KOPT-K1 (cell line): ENCODE measurements at regions not wholly inside any gene's neighbourhood (a gene's known extent, or its start where the extent isn't known, plus 50 kb on each side); places are given as distances from the start of the nearest gene placed in this dataset.

Experiments used
- H3K27ac ChIP-seq: fragments of 200-600 bp; sonication (generic); 2 replicates; pipeline ENCODE4 v1.5.1; 2016; ENCODE audit warnings: antibody characterized with exemption, mild to moderate bottlenecking, low read depth, low read length; ENCODE audit not compliant: poor library complexity, severe bottlenecking
- H3K36me3 ChIP-seq: fragments of 200-600 bp; sonication (generic); 2 replicates; pipeline ENCODE4 v1.5.1; 2017; ENCODE audit warnings: antibody characterized with exemption, mild to moderate bottlenecking, low read length, moderate library complexity; ENCODE audit not compliant: insufficient read depth
- H3K9me3 ChIP-seq: fragments of 200-600 bp; sonication (generic); 2 replicates; pipeline ENCODE4 v1.5.1; 2017; ENCODE audit warnings: antibody characterized with exemption, low read length, mild to moderate bottlenecking; ENCODE audit not compliant: insufficient read depth, poor library complexity, severe bottlenecking

DNA sequence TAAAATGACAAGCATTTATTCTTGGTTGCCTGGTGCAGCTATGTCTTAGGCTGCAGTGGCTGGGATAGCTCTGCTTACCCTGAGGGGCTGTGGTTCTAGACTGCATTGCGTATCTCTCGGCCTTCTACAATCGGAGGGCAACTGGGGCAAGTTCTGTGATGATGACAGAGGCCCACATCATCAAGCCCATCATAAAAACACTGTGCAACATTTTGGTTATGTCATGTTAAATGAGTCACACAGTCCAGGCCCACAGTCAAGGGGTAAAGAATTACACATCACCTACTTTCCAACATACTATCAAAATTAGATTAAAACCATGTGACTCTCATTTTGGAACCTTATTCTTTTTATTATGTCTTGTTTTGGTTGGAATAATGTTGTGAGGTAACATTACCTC lies 120.2 kb upstream of the GUCY1A1 start:
- H3K27ac ChIP-seq, result no peak overlapping the region

DNA sequence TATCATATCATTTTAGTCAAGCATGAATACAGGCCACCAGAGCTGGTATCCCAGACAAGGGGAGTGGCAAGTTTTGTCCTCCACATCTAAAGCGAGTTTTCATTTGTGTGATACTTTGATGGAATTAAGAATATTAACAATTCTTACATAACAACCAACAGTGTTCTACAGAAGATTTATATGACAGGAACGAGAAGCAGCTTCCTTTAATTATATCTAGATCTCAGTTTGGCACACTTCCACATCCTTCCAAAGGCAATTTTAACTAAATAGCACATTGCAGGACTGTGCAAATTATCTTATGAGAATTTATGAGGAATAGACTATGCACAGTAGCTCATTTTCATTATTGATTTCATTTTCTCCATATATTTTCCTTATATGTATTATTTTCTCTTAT lies 121.2 kb upstream of the GUCY1A1 start:
- H3K36me3 ChIP-seq, result no peaks in the 10 kb centered on the region
- H3K9me3 ChIP-seq, result peaks cover 10% of the 10 kb centered on the region
- H3K27ac ChIP-seq, result no peak overlapping the region

More for the DNA sequence above, 120.2 kb upstream of the GUCY1A1 start:
- Histone ChIP-seq H3K36me3 (no peaks in the 10 kb centered on the region), H3K9me3 (peaks cover 10% of the 10 kb centered on the region)

DNA sequence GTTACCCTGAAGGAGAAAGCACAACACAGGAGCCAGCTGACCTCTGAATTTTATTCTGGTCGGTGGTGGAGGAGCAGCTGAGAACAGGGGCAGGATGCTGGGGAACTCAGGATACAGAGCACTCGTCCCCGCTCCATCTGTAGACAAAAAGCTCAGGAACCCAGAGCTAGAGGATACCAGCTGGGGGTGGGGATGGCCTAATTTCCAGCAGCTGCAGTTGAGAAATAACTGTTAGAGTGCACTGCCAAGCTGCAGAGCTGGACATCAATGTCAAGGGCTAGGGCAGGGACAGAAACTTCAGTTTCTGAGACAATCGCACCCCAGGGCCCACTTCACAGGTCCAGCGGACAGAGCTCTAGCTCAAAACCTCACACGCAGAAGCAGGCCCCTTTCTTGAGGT lies 122.1 kb upstream of the GUCY1A1 start:
- H3K9me3 ChIP-seq, result peaks cover 10% of the 10 kb centered on the region
- H3K36me3 ChIP-seq, result no peaks in the 10 kb centered on the region
- no peak overlapping the region for H3K27ac ChIP-seq

DNA sequence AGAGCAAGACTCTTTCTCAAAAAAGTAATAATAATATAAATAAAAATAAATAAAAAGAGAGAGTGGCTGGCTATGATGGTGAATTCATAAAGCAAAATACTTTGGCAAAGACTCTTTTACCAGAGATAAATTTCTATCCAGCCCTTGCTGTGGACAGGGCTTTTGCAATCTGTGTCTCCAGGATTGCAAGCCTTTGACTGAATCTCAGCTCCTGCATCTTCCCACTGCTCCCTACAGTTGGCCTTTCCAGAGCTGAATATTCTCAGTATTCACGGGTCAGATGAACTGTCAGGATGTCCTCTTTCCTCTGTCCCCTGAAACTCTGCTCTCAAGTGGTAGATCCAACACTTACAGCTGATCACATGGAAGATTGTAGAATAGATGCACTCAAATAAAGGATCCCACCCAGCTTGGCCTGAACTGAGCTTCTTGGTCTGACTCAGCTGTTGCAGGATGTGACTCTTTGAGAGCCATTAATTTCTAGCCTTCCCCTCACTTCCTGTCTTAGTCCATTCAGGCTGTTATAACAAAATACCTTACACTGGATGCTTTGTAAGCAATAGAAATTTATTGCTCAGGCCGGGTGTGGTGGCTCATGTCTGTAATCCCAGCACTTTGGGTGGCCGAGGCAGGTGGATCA lies 123.4 kb upstream of the GUCY1A1 start:
- Histone ChIP-seq H3K36me3 (no peaks in the 10 kb centered on the region), H3K9me3 (peaks cover 10% of the 10 kb centered on the region), H3K27ac (no peak overlapping the region)

DNA sequence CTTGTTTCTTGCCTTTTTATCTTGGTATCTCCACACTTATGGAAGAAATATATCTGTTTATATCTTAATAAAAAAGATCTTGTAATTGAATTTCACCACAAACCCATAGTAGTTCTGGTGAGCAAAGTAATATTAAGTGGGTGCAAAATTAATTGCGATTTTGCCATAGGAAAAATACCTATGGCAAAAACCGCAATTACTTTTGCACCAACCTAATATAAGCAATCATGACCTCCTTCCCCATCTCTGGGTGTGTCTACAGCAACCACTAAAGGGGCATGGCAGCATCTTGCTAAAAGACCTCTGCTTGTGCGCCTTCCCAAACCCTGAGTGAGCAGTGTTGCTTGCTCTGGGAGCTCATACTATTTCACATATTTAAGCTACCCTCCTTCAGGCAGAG lies 124.2 kb upstream of the GUCY1A1 start:
- Histone ChIP-seq H3K9me3 (peaks cover 10% of the 10 kb centered on the region), H3K27ac (no peak overlapping the region), H3K36me3 (no peaks in the 10 kb centered on the region)

DNA sequence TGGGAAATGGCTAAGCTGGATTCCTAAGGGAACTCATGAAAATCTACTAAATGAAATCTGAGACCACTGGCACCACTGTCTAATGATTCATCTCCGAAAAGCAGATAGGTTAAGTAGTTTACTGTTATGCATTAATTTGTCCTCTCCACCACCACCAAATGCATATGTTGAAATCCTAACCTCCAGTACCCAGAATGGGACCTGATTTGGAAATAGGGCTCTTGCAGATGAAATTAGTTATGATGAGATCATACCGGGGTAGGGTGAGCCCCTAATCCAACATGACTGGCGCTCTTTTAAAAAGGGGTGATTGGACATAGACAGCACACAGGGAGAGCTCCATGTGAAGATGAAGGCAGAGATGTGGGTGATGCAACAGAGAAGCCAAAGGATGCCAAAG lies 124.9 kb upstream of the GUCY1A1 start:
- H3K9me3 ChIP-seq, result peaks cover 10% of the 10 kb centered on the region
- H3K36me3 ChIP-seq, result no peaks in the 10 kb centered on the region
- H3K27ac ChIP-seq, result no peak overlapping the region

DNA sequence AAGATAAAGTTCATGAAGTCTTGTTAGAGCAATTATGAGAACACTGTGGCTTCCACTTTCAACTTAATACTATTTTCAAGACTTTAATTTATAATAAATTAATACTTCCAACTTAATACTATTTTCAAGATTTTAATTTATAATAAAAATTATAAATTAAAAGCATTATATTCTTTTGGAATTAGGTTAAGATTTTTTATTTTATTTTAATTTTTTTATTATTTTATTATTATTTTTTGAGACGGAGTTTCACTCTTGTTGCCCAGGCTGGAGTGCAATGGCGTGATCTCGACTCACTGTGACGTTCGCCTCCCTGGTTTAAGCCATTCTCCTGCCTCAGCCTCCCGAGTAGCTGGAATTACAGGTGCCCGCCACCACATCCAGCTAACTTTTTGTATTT lies 126.0 kb upstream of the GUCY1A1 start:
- H3K9me3 ChIP-seq, result peaks cover 10% of the 10 kb centered on the region
- H3K27ac ChIP-seq, result no peak overlapping the region
- H3K36me3 ChIP-seq, result no peaks in the 10 kb centered on the region

DNA sequence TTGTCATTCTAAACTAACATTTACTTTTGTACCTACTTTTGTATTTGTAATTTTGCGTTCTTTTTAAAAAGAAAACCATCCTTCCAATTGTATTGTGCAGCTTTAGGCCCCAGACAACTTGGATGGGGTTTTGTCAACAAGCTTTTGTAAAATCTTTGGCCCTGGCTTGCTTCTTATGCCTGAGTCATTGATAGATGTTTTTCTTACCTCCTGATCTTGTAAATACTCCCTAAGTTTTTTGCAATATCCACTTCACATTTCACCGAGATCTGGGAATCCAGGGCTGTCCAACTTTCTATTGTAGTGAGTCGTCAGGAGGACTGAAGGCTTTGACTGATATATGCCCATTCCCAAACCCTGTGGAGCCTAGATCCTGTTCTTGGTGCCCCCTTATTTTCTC lies 126.9 kb upstream of the GUCY1A1 start:
- H3K36me3 ChIP-seq, result no peaks in the 10 kb centered on the region
- no peak overlapping the region for H3K27ac ChIP-seq
- H3K9me3 ChIP-seq, result peaks cover 5% of the 10 kb centered on the region

DNA sequence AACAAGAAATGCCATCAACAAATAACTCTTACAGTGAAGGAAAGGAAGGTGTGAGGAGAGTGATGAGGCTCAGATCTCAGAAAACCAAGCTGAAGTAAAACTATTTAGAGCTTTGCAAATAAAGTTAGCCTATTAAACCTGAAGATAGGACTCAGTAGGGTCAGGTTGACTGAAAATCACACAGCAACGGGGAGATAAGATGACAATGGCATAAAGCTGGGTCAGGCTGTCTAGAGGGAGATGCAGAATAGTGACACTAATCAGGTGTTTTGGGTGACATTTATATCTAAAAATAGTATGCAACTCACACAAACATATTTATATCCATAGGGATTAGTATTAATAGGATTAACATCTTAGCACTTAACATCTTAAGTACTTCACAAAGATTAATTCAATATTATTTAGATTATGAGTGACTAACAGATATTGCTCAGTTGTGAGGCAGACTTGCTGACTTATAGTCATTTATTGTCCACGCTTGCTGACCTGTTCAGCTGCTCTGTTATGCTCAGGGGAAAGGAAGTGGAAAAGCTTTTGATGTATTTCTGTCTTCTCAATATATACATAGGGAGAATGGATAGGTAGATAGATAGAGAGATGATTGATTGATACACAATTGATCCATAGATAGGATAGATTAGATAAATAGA lies 130.7 kb upstream of the GUCY1A1 start:
- no peaks in the 10 kb centered on the region for H3K36me3 ChIP-seq
- no peak overlapping the region for H3K27ac ChIP-seq
- H3K9me3 ChIP-seq, result no peaks in the 10 kb centered on the region

DNA sequence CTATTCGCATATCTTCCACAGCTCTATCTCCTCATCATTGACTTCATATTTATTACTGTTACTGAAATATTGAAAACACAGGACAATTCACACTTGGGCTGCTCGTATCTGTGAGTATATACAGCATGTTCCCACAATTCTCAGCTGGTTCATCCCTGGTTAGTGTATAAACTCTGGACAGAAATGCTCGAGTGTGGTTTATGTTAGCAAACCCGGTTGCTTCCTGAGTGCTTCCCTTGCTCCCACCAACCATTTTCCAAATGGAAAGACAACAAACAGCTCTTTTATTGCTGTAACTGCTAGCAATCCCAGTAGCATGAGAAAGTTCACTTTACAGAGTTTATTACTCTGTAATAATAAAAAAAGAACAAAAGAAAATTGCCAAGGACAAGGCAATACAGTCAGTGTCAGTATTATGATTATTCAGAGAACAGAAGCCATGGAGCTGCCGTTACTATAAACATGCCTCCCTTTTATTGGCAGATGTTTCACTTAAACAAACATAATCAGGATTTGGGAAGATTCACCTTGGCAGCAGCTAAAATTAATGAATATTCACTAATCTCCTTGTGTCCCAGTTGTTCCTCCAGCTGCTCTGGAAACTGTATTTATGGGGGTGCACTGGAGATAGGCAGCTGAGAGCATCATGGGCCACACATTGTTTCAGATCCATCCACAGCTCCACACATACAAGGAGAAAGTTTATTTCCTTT lies 134.1 kb upstream of the GUCY1A1 start:
- Histone ChIP-seq H3K9me3 (no peaks in the 10 kb centered on the region), H3K36me3 (no peaks in the 10 kb centered on the region), H3K27ac (no peak overlapping the region)

DNA sequence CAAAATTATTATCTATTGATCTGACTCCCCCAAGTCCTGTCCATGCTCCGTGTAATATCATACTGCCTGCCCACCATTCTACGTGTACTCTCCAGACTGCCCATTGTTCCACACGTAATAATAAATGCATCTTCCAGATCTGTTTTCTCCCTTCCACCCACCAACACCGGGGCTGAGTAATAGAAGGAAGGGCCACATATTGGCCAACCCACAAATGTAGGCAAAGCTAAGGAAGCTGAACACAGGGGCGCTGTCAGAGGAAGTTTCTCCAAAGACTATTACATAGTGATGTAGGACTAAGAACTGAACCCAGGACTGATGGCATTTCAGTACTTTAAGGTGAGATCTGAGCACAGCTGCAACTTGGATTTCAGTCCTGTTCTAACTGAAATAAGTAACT lies 135.8 kb upstream of the GUCY1A1 start:
- H3K27ac ChIP-seq, result no peak overlapping the region

DNA sequence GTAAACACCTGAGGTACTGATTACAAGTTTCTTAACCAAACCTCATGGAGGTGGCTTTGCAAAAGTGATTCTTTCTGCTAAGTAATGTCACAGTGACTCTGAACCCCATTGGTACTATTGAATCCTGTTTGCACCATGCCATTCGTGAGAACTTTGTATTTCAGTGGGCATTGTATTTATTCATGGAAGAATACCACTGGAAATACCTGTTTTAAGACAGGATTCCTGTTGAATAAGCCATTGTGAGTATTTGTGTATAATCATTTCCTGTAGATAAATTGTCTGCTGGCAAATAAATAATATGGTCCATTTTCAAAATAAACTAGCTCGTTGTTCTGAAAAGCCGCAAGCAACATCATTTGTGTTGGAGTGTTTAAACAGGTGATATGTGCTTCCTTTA lies 136.4 kb upstream of the GUCY1A1 start:
- Histone ChIP-seq H3K36me3 (no peaks in the 10 kb centered on the region), H3K9me3 (no peaks in the 10 kb centered on the region), H3K27ac (no peak overlapping the region)

More for the DNA sequence above, 135.8 kb upstream of the GUCY1A1 start:
- Histone ChIP-seq H3K36me3 (no peaks in the 10 kb centered on the region), H3K9me3 (no peaks in the 10 kb centered on the region)

DNA sequence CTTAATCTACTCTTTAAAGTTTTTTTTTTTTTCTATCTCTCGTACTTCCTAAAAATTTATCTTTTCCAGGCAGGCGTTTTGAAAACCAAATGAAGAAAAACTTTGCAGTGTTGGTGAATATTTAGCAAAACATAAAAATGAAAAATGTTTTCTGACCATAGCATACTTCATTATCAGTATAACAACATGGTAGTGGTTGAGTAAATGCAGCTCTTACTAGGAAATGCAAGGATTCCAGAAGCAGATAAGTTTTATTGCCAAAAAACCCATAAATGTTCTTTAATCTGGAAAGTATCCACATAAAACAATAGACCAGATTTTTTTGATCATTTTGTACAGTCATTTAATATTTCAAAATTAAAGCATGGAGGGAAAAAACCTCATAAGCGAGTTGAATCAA lies 136.9 kb upstream of the GUCY1A1 start:
- Histone ChIP-seq H3K9me3 (no peaks in the 10 kb centered on the region), H3K36me3 (no peaks in the 10 kb centered on the region), H3K27ac (no peak overlapping the region)

DNA sequence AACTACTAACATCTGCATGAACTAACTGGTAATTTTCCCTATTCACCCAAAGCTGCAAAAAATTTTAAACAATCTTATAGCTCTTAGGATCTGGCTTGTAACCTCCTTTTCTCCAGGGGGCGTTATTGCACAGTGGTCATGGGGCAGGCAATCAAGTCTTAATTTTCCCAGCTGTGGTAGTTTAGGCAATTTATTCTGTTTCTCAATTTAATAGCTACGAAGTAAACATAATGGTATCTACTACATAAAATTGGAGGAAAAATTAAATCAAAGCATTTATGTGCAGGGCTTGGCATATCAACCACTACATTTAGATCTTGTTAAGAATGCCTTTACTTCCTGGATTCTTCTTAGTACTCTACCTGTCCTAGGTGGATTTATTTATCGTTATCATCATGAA lies 137.4 kb upstream of the GUCY1A1 start:
- H3K36me3 ChIP-seq, result no peaks in the 10 kb centered on the region
- H3K27ac ChIP-seq, result no peak overlapping the region
- no peaks in the 10 kb centered on the region for H3K9me3 ChIP-seq

DNA sequence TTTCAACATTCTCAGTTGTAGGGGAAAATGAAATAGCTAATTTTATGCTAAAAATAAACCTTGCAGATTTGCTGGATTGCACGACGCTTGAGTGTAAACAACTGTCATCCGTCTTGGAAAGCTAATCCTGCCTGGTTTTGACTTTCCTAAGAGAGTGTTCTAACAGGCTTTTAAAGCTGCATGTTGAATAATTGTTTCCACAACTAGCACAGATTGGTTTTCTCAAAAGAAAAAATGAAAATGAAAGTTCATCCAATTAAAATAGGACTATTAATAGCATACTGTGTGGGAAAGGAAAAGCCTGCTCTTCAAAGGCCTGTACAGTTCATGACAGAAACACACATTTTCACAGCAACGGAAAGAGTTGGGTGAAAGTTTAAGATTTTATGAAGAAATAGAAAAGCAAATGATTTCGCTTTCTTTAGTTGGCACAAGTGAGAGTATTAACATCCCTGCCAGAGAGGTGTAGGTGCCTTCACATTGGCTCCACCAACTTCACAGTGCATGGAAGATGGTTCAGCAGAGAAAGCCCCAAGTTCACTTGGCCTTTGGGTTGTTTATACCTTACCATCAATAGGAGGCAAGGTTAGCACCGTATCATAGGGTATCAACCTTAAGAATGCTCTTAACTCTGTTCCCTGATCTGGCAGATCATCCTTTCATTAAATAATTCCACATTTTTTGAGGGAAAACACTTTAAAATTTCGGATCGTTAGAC lies 140.0 kb upstream of the GUCY1A1 start:
- H3K9me3 ChIP-seq, result peaks cover 9% of the 10 kb centered on the region
- no peak overlapping the region for H3K27ac ChIP-seq

More for the DNA sequence above, 140.0 kb upstream of the GUCY1A1 start:
- no peaks in the 10 kb centered on the region for H3K36me3 ChIP-seq
